UCSD-AML1 (cell line): ENCODE measurements at regions not wholly inside any gene's neighbourhood (a gene's known extent, or its start where the extent isn't known, plus 50 kb on each side); places are given as distances from the start of the nearest gene placed in this dataset.
A peak's percentile ranks its signal among the peaks of the same experiment; 100 is the strongest.

Experiments used
- DNase-seq: peaks from one replicate; lab custom pipeline; 2025; ENCODE audit not compliant: unreplicated experiment; lab: John Stamatoyannopoulos, UW

DNA sequence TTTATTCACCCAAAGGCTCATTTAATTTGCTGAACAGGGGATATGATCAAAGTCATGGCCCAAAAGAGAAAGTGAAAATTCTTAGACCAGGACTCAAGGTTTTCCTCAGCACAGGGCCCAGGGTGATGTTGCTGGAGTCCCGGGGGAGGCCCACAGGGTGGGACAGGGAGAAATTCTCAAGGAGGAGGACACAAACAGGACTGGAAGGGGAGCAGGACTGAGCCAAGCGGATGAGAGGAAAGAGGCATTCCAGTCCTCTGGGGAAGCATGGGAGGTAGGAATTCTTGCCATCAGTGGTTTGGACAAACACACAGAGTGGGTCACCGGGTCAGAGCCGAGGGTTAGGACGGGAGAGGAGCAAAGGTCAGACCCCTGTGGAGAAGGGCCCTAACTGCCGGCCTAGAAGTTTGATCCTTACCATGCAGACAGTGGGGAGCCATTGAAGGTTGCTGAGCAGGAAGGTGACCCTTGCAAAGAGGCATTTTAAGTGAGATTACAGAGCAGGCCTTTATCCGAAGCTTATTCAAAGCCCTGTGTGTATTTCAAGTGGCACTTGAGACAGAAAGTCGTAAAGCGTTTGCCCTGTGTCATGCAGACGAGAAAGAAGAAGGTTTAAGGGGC lies 68.4 kb upstream of the PTGR2 start:
- DNase-seq = no peak

DNA sequence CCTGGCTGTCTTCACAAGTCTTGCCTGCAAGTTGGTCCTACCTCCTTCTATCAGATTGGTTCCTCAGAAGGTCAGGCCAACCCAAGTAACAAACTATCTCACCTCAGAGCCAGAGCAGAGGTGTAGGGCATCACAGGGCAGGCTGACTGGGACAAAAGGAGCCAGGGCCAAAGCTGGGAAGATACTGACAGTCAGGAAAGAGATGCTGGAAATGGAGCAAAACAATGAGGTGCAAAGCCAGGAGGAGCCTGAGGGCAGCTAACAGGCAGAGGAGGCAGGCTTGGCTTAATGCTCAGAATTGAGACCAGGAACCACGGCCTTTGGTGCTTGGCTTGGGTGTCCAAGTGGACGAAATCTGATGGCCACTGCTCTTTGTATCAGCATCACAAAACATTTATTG lies 68.4 kb upstream of the PNMA1 start:
- DNase-seq = no peak

DNA sequence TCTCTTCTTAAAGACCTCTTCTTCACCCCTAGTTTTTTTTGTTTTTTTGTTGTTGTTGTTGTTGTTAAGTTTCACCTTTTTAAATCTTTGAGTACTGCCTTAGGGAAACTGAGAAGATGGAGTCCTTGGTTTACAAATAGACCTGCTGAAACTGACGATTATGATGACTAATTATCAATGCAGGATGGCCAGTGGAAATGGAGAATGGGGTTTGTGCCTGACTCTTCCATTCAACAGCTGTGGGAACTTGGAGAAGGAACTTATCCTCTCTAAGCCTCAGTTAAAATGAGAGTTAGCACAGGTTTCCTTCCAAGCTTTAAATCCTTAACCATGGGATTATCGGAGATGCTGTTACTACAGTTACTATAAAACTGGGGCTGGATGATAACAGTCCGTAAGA lies 66.7 kb upstream of the PNMA1 start:
- no peak for DNase-seq

DNA sequence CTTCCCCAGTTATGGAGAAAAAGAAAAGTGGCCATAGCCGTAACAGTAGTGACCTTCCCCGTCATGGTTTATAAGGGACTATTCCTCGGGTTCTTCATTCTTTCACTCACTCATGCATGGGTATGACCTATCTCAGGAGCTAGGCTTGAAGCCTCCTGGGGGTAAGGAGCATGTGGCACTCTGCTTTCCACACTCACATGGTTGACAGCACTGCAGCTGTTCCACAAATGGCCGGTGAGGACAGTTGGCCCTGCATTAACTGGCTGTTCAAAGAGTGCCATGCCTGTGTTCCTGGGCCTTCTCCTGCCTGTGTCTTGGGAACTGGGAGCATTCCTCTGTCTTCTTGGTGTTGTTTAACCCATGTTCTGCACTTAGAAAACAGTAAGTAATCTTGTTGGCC lies 66.2 kb upstream of the PNMA1 start:
- no peak for DNase-seq

DNA sequence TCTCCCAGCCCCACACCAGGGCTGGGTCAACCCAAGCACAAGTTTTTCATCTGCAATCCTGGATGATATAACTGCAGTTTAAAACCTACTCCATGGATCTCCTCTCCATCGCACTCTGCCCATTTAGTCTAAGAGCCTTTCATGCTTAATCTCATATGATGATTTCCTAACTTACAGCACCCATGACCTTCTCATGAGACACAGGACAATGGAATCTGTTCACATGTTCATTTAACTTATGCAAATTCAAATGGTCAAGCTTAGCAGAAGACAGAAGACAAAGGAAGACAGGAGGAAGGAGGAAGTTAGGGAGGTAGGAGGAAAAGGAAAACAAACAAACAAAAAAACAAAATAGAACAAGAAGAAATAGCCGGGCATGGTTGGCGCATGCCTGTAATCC lies 64.6 kb upstream of the PNMA1 start:
- no peak for DNase-seq

DNA sequence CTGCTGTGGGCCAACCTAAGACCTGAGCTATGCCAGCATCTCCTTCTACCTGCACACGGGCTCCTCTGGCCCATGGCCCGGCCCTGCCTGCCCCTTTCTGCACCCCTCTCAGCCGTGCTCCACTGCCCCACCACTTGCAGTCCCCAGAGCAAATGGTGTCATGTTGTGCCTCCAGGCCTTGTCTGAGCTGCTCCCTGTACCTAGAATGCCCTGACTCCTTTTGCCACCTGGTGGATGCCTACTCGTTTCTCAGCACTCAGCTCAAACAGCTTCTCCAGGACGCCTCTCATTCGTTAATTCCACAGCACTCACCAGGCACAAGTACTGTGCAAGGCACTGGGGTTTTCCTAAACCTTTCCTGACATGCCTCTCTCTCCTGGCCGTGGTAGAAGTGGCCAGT lies 63.2 kb upstream of the PNMA1 start:
- DNase-seq = no peak

DNA sequence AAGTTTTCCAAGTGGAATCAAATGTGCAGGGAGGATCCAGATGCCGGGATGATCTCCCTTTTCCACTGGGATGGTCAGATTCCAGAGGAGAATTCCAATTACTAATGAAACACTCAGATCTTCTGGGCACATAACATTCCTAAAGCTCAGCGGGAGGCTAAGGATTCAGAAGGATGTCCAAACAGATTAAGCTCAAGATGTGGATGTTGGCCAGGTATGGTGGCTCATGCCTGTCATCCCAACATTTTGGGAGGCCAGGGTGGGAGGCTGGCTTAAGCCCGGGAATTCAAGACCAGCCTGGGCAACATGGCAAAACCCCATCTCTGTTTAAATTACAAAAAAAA lies 62.0 kb upstream of the PNMA1 start:
- no peak for DNase-seq

DNA sequence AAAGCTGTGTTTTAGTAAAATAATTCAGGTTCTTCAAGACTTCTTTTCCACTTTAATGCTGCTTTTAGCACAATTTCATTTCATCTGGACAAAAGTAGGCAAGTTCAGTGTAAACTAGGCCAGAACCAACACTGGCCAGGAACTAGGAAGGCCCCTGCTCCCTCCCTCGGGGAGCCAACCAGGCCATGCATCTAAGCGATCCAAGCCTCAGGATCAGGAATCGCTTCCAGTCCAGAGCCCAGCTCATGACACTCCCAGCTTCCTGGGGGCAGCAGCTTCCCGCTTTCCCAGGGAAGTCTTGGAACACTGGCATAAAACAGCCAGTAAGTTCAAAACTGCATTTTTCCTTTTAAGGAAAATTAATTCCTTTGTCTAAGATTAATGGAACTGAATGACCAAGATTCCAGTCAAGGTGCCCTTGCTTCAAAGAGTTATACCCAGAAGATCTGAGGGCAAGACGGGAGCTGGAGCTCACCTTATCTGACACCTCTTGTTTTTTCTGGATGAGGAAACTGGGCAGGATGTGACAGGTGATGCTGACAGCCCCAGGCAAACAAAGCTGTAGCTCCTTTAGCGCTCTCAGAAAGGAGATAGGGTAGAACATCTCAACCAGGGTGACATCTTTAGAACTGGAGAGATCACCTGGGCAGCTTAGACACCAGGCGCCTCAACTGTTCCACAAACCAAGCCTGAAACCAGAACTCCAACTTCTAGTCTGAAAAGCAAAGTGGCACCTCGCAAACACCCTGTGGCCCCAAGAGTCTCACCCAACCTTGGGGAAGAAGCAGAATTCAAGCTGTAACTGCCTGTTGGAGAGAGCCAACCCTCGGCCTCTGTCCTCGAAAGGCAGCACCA lies 61.4 kb upstream of the PNMA1 start:
- DNase-seq = no peak

DNA sequence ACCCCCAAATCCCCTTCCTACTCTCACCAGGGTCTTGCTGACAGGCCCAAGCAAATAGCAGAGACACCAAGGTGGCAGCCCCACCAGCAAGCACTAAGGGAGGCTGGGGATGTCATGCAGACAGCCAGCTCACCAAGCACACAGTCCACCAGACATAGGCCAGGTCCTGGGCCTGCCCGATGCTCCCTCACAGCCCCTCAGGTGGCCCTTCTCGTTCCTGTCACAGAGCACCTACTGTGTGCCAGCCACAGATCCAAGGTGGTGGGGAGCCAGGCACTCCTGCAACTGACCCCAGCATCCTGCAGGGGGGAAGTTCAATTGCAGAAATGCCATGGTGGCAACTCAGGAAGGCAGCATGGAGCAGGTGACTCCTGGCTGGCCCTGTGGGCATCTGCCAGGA lies 60.5 kb upstream of the PNMA1 start:
- no peak for DNase-seq

DNA sequence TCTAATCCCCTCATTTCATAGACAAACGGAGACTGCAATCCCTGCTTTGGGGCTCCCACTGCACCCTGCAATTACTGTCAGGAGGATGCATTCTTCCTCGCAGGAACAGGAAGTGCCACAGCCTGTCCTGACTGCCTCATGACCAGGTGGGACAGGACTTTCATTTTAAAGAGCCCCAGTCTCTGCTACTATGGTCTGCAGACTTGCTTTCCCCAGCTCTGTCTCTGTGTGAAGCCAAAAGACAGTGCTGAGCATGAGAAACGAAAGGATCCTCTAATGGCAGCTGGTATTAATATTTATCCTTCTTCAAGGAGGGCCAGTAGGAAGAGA lies 60.0 kb upstream of the PNMA1 start:
- DNase-seq = no peak

DNA sequence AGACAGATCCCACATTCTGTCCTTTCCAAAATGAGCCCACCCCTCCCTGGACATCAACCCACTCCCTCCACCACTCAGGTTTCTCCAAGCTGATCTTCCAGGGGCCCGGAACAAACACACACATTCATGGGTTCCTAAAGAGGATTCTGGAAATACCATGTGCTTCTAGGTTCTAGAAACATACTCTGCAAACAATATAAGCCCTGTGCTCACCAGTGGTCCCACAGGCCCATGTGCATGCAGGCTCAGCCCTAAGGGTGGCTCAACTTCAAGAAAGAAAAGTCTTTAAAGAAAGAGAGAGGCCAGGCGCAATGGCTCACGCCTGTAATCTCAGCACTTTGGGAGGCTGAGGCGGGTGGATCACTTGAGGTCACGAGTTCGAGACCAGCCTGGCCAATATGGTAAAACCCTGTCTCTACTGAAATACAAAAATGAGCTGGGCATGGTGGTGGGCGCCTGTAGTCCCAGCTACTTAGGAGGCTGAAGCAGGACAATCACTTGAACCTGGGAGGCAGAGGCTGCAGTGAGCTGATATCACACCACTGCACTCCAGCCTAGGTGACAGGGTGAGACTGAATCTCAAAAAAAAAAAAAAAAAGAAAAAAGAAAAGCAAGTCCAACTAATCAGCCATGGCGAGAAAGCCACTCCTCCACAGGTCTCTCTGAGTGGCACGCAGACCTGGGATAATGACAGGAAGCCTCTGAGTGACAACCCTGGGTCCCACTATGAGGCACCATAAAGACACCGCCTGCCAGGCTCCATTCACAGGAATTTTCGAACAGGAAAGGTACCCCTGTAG lies 59.5 kb upstream of the PNMA1 start:
- DNase-seq = no peak

DNA sequence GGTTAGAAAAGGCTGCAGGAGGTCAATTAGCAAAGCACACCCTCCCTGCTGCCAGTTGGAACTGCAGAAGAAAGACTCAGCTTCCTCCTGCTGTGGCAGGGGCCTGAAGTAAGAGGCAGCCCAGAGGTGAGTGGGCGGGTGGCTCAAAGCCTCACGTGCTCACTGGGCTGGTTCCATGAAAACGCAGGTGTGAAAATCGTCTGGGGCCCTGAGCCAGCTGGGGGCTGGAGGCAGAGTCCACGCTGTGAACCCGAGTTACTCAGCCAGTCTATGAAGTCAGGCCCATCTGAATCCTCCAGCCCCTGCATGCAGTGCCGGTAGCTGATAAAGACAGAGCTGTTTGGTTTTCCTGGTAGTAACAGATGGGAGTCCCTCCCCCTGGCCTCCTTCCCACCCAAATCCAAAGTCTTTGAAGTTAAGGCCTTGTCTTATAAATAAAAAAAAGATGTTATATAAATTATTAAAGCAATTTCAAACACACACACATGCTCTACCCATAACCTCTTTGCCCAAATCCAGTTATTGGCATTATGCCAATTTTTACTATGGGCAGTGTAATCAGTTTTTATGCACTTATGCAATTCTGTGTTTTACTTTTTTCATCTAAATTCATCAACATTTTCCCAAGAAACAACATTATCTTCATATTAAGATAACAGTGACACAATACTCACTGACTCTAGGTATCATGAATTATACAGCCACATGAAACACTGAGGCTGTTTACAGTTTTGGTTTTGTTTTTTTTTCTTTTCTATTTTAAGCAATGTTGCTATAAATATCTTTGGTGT lies 57.9 kb upstream of the PNMA1 start:
- peak; percentile 40 for DNase-seq

DNA sequence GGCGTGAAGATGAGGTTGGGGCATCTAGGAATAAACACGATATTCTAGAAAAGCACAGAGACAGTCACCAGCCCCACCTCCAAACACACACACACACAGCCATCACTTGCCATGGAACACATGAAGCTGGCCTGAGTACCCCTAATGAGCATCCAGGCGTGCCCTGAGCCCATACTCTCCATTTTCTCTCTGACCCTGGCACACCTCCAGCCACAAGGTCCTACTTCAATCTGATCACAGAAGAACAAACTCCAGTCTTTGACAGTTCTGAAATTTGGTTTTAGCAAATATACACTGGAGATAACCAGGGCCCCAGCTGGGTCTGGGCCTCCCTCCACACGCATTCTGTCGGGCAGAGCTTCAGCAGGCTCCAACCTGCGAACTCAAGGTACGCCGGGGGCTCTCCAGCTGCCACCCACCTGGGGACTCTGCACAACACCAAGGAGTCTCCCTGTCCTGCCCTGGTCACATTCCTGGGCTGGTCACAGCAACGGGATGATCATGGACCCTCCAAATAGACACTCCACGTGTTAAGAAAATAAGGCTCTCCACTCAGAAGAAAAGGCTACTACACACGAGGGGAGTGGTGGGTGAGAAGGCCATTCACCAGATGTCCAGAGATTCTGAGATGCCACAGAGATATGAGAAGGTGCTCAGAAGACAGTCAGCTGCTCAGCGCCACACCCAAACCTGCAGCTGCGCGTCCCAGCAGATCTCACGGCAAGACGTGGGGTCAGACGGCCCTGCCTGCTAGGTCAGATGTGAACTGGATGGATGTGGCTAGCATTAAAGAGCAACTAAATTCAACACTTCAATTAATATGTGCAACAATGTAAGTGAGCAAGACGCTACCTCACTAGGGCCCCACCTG lies 57.0 kb upstream of the PNMA1 start:
- DNase-seq = no peak

DNA sequence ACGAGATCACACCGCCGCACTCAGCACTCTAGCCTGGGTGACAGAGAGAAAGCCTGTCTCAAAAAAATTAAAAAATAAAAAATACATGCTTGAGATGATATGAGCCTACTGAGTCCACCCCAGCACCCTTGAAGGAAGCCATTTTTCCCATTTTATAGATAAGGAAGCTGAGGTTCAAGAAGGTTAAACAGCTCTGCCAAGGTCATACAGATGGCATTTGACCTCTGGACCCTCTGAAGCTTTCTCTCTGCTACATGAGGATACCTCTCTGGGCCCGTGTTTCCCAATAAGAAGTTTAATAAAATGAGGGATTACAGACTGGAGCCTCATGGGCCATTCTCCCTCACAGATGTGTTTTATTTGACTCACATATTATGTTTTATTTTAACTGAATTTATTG lies 53.9 kb upstream of the PNMA1 start:
- no peak for DNase-seq

DNA sequence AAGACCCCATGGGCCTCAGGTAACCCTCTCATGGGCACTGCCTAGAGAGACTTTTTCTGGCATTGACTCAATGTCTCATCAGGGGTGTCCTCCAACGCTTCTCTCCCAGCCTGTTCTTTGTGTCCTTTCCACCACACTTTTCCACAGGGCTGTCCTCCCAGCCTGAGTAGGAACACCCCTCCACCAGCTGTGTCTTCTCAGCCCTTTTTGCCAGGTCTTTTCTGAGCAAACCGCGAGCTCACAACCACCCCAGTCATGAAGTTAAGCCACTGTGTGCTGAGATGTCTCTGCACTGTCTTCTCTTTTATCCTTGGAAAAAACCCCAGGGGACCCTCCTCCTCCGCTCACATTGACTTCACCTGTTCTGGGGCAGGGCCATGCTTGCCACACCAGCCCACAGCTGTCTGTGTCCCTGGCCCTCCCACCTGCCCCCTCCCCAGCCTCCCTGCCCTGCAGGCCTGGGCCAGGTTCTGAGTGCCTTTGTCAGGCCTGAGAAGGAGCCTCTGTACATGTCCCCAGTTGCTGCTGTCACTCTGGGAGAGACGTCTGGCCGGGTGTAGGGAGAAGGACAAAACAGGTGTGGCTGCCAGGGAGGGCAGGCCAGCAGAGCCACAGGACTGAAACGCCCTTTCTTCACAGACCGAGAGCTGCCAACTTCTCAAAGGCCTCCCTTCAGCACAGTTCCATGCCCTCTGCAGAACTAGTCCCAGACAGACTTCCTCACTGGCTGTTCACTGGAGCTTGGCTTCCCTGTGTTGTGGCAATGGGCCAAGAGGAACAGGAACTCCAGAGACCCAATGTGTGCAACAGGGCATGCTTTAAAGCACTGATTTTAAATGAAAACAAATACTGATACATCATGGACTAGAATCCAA lies 50.5 kb upstream of the PNMA1 start:
- DNase-seq = peak; percentile 61
